Astrocyte of the spinal cord (primary cell): ENCODE measurements at regions not wholly inside any gene's neighbourhood (a gene's known extent, or its start where the extent isn't known, plus 50 kb on each side); places are given as distances from the start of the nearest gene placed in this dataset.

Source experiments
- DNase-seq: peaks from one replicate; pipeline ENCODE4 v3.0.0; 2011; ENCODE audit warnings: low read depth, low spot score
- H3K4me3 ChIP-seq: 2 replicates; pipeline ENCODE4 v1.5.1; 2011; ENCODE audit warnings: low read depth, mild to moderate bottlenecking, low read length, moderate library complexity
- CTCF ChIP-seq: IDR thresholded peaks from 2 replicates; pipeline ENCODE4 v1.5.1; 2012; ENCODE audit warnings: low read depth, mild to moderate bottlenecking, low read length, inconsistent platforms
- in situ Hi-C: cut with HindIII; loops from 2 replicates; pipeline ENCODE4 v1.10.0; 2017; ENCODE audit warnings: low sequenced_read_pairs

GRCh38 chr11:115720602-115721245 lies 216.5 kb upstream of the CADM1 start:
- in situ Hi-C loops: no loop called here
- no peak overlapping the region for H3K4me3 ChIP-seq
- no peak for TF ChIP-seq CTCF
- DNase-seq: no peak

GRCh38 chr11:115718945-115719344 lies 214.7 kb upstream of the CADM1 start:
- in situ Hi-C loops: no loop called here
- no peak for TF ChIP-seq CTCF
- no peak for DNase-seq
- H3K4me3 ChIP-seq: no peak overlapping the region

- DNase-seq: no peak
- no peak overlapping the region for H3K4me3 ChIP-seq
- in situ Hi-C loops: no loop called here
- TF ChIP-seq CTCF: no peak
These were observed 213.9 kb upstream of the CADM1 start for GRCh38 chr11:115718106-115718505.

- no peak for DNase-seq
- H3K4me3 ChIP-seq: no peak overlapping the region
- TF ChIP-seq CTCF: no peak
- in situ Hi-C loops: no loop called here
These were observed 212.7 kb upstream of the CADM1 start for GRCh38 chr11:115716601-115717529.

GRCh38 chr11:115716080-115716479 lies 211.9 kb upstream of the CADM1 start:
- no peak for DNase-seq
- in situ Hi-C loops: no loop called here
- no peak for TF ChIP-seq CTCF
- no peak overlapping the region for H3K4me3 ChIP-seq

GRCh38 chr11:115715251-115715770 lies 211.1 kb upstream of the CADM1 start:
- no peak for DNase-seq
- no peak for TF ChIP-seq CTCF
- in situ Hi-C loops: no loop called here
- no peak overlapping the region for H3K4me3 ChIP-seq
